PC-9 (cell line): ENCODE measurements at regions not wholly inside any gene's neighbourhood (a gene's known extent, or its start where the extent isn't known, plus 50 kb on each side); places are given as distances from the start of the nearest gene placed in this dataset.

ENCODE experiments used
- EZH2 ChIP-seq: fragments of 200-600 bp; sonication (generic); IDR thresholded peaks from 2 replicates; pipeline ENCODE4 v1.8.0; 2017; ENCODE audit warnings: antibody characterized with exemption, low read depth
- TF ChIP-seq, protein P1 (sequence below): fragments of 200-600 bp; sonication (generic); conservative IDR thresholded peaks from 2 replicates; pipeline ENCODE4 v1.6.1; 2017; ENCODE audit warnings: mixed run types, antibody characterized with exemption, mild to moderate bottlenecking, moderate library complexity

DNA sequence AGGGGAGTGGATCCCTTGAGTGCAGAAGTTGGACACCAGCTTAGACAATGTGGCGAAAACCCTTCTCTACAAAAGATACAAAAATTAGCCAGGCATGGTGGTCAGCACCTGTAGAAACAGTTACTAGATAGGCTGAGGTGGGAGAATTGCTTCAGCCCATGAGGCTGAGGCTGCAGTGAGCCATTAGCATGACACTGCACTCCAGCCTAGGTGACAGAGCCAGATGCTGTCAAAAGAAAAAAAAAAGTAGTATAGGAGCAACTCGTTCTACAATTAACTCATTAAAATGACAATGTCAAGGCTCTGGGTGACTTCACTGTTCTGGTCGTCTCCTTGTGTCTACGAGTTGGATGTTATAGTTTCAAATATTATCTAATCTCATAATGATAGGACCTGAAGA lies 370.6 kb upstream of the NCAM2 start:
- TF ChIP-seq, protein P1, sequence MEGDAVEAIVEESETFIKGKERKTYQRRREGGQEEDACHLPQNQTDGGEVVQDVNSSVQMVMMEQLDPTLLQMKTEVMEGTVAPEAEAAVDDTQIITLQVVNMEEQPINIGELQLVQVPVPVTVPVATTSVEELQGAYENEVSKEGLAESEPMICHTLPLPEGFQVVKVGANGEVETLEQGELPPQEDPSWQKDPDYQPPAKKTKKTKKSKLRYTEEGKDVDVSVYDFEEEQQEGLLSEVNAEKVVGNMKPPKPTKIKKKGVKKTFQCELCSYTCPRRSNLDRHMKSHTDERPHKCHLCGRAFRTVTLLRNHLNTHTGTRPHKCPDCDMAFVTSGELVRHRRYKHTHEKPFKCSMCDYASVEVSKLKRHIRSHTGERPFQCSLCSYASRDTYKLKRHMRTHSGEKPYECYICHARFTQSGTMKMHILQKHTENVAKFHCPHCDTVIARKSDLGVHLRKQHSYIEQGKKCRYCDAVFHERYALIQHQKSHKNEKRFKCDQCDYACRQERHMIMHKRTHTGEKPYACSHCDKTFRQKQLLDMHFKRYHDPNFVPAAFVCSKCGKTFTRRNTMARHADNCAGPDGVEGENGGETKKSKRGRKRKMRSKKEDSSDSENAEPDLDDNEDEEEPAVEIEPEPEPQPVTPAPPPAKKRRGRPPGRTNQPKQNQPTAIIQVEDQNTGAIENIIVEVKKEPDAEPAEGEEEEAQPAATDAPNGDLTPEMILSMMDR: no peak
- no peak for TF ChIP-seq EZH2
